NCI-H2196 treated with DMSO at 0.1 percent for 48 hours (cell line): ENCODE measurements at regions not wholly inside any gene's neighbourhood (a gene's known extent, or its start where the extent isn't known, plus 50 kb on each side); places are given as distances from the start of the nearest gene placed in this dataset.

Experiments used
- DNase-seq: peaks from one replicate; lab custom pipeline; 2025; ENCODE audit not compliant: unreplicated experiment; lab: John Stamatoyannopoulos, UW

GRCh38 chr1:30819244-30819571, 61.6 kb upstream of the LAPTM5 start:
- DNase-seq, result no peak

GRCh38 chr1:30818568-30819243, 61.1 kb upstream of the LAPTM5 start:
- no peak for DNase-seq

- DNase-seq, result no peak
Measured at GRCh38 chr1:30817548-30817947, 60.0 kb upstream of the LAPTM5 start.

GRCh38 chr1:30817077-30817438, 59.5 kb upstream of the LAPTM5 start:
- no peak for DNase-seq

- DNase-seq, result no peak
Measured at GRCh38 chr1:30816211-30817076, 58.9 kb upstream of the LAPTM5 start.

GRCh38 chr1:30815556-30815955, 58.0 kb upstream of the LAPTM5 start:
- DNase-seq, result no peak

- DNase-seq, result no peak
Measured at GRCh38 chr1:30814292-30814691, 56.7 kb upstream of the LAPTM5 start.

GRCh38 chr1:30812076-30812475, 54.5 kb upstream of the LAPTM5 start:
- DNase-seq, result no peak

GRCh38 chr1:30811187-30811586, 53.6 kb upstream of the LAPTM5 start:
- DNase-seq, result no peak

- no peak for DNase-seq
Measured at GRCh38 chr1:30810416-30811080, 53.0 kb upstream of the LAPTM5 start.

GRCh38 chr1:30809514-30810263, 52.1 kb upstream of the LAPTM5 start:
- no peak for DNase-seq

- no peak for DNase-seq
Measured at GRCh38 chr1:30808067-30808662, 50.6 kb upstream of the LAPTM5 start.

- peak; percentile 26 for DNase-seq
Measured at GRCh38 chr1:30807318-30808066, 49.9 kb upstream of the LAPTM5 start.
